CD4-positive, alpha-beta T cell treated with Interleukin-21 for 1 hour (primary cell): ENCODE measurements at regions not wholly inside any gene's neighbourhood (a gene's known extent, or its start where the extent isn't known, plus 50 kb on each side); places are given as distances from the start of the nearest gene placed in this dataset.

Source experiments
- DNase-seq: peaks from one replicate; pipeline ENCODE4 v3.0.0-alpha.2; 2020

DNA sequence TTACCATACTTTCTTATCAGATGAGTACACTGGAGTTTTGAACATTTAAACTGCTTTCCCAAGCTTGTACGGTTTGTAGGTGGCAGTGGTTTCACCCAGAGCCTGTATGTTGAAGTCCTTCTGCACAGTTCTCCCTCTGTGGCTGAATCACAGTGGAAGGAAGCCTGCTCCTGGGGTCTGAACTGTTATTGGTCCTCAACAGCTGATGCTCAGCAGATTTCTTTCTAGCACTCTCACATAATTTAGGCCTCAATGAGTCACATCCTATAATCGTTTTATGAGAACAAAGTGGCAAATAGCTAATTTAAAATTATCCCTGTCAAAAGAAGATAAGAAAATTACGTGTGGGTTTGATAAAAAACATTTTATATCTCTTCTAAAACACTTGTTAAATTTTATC lies 229.7 kb downstream of the TLE4 start:
- DNase-seq = no peak

DNA sequence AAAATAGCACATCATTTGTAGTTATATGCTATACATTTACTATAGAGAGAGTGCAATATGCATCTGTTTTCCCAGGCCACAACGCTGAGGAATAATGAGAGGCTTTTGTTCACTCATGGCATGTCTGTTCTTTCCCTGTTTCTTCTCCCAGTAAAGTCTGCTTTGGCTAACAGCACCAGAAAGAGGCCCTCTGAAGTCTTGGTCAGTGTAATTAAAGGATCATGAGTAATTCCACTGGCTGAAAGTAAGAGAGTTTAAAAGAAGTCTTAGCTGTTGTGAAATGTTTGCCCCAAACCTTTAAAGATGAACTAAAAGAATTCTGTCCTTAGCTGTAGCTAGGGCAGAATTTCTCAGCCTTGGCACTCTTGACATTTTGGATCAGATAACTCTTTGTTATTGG lies 228.8 kb downstream of the TLE4 start:
- no peak for DNase-seq

DNA sequence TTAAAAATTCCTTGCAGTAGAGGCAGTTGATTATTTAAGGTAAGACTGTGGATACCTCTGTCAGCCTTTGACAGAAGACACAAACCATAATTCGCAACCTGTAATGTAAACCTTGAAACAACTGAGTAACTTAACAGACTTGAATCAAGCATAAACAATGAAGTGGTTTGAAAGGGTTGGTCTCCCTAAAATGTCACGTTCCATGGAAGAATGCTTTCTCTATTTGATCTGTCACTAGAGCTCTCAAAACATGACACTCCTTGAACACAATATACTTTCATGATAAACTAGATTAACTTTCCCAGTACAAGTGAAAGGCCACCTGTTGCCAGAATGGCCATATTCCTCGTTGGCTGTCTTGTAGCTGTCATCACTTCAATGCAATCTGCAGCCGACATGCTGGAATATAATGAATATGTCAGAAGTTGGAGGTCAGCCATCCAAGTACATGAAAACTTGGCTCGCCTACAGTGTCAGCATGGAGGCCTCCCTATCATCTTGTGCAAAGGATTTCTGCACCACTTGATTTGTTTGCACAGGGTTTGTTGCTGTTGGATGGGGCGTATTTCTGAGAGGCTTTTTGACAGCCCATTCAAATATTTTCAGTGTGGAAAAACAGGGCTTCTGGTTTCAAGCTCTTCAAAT lies 228.0 kb downstream of the TLE4 start:
- DNase-seq = no peak

DNA sequence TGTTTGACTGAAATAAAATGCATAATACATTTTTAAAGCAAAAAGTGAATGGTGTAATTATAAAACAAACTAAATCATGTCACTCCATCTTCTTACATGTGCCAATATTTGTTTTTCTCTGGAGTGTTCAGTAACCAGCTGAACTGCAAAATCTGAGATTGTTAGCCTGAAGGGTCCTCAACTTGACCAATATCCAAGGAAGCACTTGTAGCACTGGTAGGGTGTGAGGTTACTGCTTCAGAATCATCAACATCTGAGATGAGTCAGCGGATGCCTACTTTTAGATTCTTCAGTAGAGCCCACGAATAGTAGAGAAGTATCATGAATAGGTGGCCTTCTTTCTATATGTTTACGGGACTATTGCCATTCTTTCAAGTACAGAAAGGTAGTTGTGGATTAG lies 226.7 kb downstream of the TLE4 start:
- no peak for DNase-seq

DNA sequence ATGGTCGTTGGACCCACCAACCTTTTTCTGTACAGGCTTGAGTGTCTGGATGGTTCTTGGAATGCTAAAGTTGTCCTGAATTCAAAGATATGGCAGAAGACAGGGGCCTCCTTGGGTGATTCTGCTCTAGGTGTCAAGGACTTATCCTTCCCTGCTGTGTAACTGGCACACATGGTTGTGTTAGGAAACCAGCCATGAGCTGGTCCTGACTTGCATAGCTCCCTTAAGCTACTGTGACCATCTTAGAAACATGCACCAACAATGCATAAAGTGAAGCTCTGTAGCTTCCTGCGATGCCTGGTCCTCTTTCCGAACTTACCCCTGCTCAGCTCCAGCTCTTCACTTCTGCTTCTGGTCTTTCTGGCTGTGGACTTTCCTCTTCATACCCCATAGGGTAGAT lies 224.6 kb downstream of the TLE4 start:
- DNase-seq = no peak

DNA sequence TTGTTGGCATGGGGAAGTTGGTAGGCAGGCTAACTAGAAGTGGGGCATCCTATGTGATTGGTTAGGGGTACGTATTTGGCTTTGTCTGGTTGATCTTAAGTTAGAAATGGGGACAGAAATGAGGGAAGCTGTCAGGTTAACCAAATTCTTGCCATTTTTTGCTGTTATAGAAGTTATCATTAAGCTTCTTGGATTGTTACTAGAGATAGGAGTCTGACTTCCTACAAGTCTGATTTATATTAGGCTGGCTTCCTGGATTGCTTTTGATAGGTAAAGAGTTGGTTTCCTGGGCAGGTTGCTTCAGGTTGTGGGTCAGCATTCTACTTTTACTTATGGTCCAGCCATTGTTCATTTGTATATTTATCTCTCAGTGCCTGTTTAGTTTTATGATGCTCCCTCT lies 216.9 kb downstream of the TLE4 start:
- no peak for DNase-seq

DNA sequence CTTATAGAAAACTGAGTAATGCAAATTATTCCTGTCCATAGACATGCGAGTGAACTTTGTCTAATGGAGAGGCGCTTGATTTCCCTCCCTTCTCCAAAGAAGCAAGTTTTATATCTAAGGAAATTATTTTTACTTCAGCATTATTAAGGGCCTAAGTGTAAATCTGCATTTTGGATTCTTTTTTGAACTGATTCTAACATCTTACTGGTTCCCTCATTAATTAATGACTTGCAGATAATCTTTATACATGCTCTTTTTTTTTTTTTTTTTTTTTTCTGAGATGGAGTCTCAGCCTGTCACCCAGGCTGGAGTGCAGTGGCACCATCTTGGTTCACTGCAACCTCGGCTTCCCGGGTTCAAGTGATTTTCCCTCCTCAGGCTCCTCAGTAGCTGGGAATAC lies 209.5 kb downstream of the TLE4 start:
- no peak for DNase-seq

DNA sequence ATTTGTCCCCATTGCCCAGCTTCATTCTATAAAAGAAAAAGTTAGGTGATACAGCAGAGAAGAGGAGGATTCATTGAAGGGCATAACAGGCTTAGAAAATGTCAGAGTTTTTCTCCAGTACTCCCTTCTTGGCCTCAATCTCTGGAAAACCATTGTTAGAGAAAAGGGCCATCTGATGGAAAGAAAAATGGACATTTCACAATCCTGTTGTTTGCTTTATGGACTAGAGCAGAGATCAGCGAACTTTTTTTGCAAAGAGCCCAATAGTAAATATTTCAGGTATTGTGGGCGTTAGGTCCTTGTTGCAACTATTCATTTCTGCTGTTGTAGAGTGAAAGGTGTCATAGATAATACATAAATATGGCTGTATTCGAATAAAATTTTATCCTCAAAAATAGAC lies 208.8 kb downstream of the TLE4 start:
- DNase-seq = no peak

DNA sequence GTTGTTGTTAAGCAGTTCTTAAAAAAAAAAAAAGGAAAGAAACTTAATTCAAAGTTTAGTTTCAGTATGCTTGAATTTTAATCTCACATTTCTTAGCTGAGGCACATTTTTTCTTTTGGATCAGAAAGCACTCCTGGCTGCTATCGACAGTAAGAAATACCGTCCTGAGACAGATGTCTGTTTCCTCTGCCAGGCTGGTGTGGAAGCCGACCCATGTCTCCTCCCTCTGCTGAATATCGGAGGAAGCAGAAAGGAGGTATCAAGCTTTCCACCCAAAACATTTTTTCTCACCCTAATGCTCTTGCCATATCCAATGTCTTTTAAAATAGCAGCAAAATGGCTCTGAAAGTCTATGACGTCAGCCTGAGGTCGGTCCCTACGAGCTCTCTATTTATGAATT lies 208.1 kb downstream of the TLE4 start:
- no peak for DNase-seq

DNA sequence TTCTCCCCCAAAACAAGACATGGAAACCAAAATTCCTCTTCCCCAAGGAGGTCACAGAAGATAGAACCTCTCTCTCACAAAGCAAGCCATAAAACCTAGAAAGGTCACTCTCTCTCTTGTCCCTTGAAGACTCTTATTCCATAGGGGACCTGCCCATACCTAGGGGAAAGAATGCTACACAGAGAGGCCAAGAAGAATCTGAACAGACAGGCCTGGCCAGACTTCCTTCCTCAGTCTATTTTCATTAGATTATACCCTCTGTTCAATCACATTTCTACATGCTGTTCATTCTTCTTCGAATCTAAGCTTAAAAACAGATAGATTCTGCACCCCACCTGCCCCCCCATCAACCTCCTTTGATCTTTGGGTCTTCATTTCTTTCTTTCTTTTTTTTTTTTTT lies 206.8 kb downstream of the TLE4 start:
- DNase-seq = no peak

DNA sequence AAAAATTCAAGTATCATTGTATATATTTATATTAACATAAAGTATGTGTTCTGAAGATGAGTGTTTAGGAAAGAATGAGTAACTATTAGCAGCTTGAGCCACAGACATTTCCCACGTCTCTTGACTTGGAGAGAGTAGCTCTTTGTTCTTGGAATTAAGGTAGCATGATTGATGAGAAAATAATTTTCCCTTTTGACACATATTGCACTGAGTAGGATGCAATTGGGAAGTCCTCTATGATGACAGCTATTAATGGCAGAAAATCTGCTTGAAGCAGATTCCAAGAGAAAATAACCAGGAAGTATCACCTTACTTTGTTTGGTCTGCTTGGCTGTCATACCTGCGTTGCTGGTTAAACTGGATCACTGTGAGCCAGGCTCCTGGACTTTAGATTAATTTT lies 204.8 kb downstream of the TLE4 start:
- DNase-seq = no peak
